Endothelial cell of umbilical vein (primary cell): ENCODE measurements at regions not wholly inside any gene's neighbourhood (a gene's known extent, or its start where the extent isn't known, plus 50 kb on each side); places are given as distances from the start of the nearest gene placed in this dataset.

Experiments used
- CTCF ChIP-seq, 2 donors: IDR thresholded peaks; 1 replicate in 1 of 2; 2 replicates in 1 of 2; pipeline ENCODE4 v1.5.1; 2011; ENCODE audit warnings: low read length in 2 of 2, mild to moderate bottlenecking in 2 of 2, moderate library complexity in 2 of 2, control low read depth in 1 of 2, inconsistent platforms in 1 of 2, low read depth in 1 of 2; ENCODE audit not compliant: insufficient read depth in 1 of 2; ENCODE audit errors: extremely low read depth in 1 of 2
- JUN ChIP-seq: IDR thresholded peaks from 2 replicates; pipeline ENCODE4 v1.6.1; 2011; ENCODE audit warnings: borderline replicate concordance, low read depth; ENCODE audit not compliant: insufficient read length, insufficient read depth
- POLR2A ChIP-seq: IDR thresholded peaks from 2 replicates; pipeline ENCODE4 v1.6.1; 2012; ENCODE audit warnings: low read depth, mild to moderate bottlenecking, control low read depth, low read length

DNA sequence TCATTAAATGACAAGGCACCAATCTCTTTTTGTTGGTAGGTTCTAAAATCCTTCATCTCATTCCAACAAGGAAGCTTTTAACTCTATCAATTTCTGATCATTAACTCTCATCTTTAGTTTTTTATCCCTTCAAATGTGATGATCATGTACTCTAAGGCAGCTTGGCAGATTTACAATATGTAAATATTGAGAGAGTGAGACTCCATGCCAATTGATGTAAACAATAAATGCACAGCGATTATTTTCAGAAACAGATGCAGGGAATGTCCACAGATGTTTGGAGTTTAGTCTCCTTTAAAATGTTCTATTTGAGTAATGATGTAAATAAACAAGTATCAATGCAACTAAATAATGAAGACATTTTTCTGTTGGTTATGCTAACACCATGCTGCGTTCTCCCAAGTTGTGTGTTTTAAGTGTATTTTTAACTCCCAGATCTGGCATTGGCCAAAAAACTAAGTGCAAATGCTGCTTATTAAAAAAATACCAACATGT lies 213.8 kb downstream of the AHR start:
- no peak for TF ChIP-seq CTCF (IDR thresholded peaks at IDR 0.05; ENCODE audit: extremely low read depth in 1 of 2, insufficient read depth in 1 of 2, low read depth in 1 of 2, low read length in 2 of 2)
- TF ChIP-seq JUN, result no peak
- no peak for TF ChIP-seq POLR2A
